SK-N-SH treated with all-trans-retinoic acid at 6 μM for 48 hours (cell line): ENCODE measurements at regions not wholly inside any gene's neighbourhood (a gene's known extent, or its start where the extent isn't known, plus 50 kb on each side); places are given as distances from the start of the nearest gene placed in this dataset.

ENCODE experiments used
- ATAC-seq: fragments of 200-7000 bp; cut with Tn5 transposase; 3 replicates; pipeline ENCODE4 v1.9.1; 2020; ENCODE audit warnings: mild to moderate bottlenecking, moderate library complexity
- ARNTL ChIP-seq: fragments of 450-650 bp; formaldehyde crosslinking; IDR thresholded peaks from 2 replicates; pipeline ENCODE4 v1.5.0; 2020; ENCODE audit warnings: low read depth, mild to moderate bottlenecking, moderate library complexity, borderline replicate concordance
- BACH2 ChIP-seq: fragments of 250-450 bp; sonication (Bioruptor Pico); IDR thresholded peaks from 2 replicates; pipeline ENCODE4 v1.9.0; 2021; ENCODE audit warnings: mild to moderate bottlenecking, borderline replicate concordance
- CSDC2 ChIP-seq: fragments of 250-450 bp; sonication (Bioruptor Pico); IDR thresholded peaks from 2 replicates; pipeline ENCODE4 v1.5.0; 2020; ENCODE audit warnings: mild to moderate bottlenecking, moderate library complexity
- ESRRG ChIP-seq: fragments of 250-450 bp; sonication (Bioruptor Pico); IDR thresholded peaks from 2 replicates; pipeline ENCODE4 v1.6.1; 2021; ENCODE audit warnings: mild to moderate bottlenecking
- GLIS3 ChIP-seq: fragments of 250-450 bp; sonication (Bioruptor Pico); IDR thresholded peaks from 2 replicates; pipeline ENCODE4 v1.5.0; 2020; ENCODE audit warnings: mild to moderate bottlenecking, moderate library complexity
- ISL1 ChIP-seq: fragments of 250-450 bp; sonication (Bioruptor Pico); IDR thresholded peaks from 2 replicates; pipeline ENCODE4 v2.1.2; 2022; ENCODE audit warnings: mild to moderate bottlenecking, moderate library complexity
- OSR1 ChIP-seq: fragments of 250-450 bp; sonication (Bioruptor Pico); IDR thresholded peaks from 2 replicates; pipeline ENCODE4 v1.8.0; 2022; ENCODE audit warnings: moderate library complexity, mild to moderate bottlenecking, inconsistent platforms
- PPARA ChIP-seq: fragments of 250-450 bp; sonication (Bioruptor Pico); IDR thresholded peaks from 2 replicates; pipeline ENCODE4 v1.5.0; 2020; ENCODE audit warnings: mild to moderate bottlenecking, borderline replicate concordance
- RARB ChIP-seq: fragments of 250-450 bp; sonication (Bioruptor Pico); IDR thresholded peaks from 2 replicates; pipeline ENCODE4 v1.8.0; 2021; ENCODE audit warnings: mild to moderate bottlenecking, moderate library complexity
- SNAI2 ChIP-seq: fragments of 250-450 bp; sonication (Bioruptor Pico); IDR thresholded peaks from 2 replicates; pipeline ENCODE4 v1.5.0; 2020; ENCODE audit warnings: mild to moderate bottlenecking, moderate library complexity
- TCF4 ChIP-seq: fragments of 250-450 bp; sonication (Bioruptor Pico); IDR thresholded peaks from 2 replicates; pipeline ENCODE4 v1.8.0; 2021; ENCODE audit warnings: mild to moderate bottlenecking, moderate library complexity, borderline replicate concordance
- TOX ChIP-seq: fragments of 250-450 bp; sonication (Bioruptor Pico); IDR thresholded peaks from 2 replicates; pipeline ENCODE4 v1.8.0; 2021; ENCODE audit warnings: mild to moderate bottlenecking, moderate library complexity, borderline replicate concordance
- ZC3H10 ChIP-seq: fragments of 250-450 bp; sonication (Bioruptor Pico); IDR thresholded peaks from 2 replicates; pipeline ENCODE4 v1.5.1; 2021; ENCODE audit warnings: mild to moderate bottlenecking, moderate library complexity
- ZFP3 ChIP-seq: fragments of 250-450 bp; sonication (Bioruptor Pico); IDR thresholded peaks from 2 replicates; pipeline ENCODE4 v1.5.0; 2020; ENCODE audit warnings: mild to moderate bottlenecking, moderate library complexity
- ZFP30 ChIP-seq: fragments of 450-650 bp; formaldehyde crosslinking; IDR thresholded peaks from 2 replicates; pipeline ENCODE4 v1.5.0; 2022; ENCODE audit warnings: mild to moderate bottlenecking, moderate library complexity
- ZNF565 ChIP-seq: fragments of 450-650 bp; formaldehyde crosslinking; conservative IDR thresholded peaks from 2 replicates; pipeline ENCODE4 v1.5.0; 2020; ENCODE audit warnings: low read depth, mild to moderate bottlenecking, moderate library complexity
- ZNF70 ChIP-seq: fragments of 450-650 bp; formaldehyde crosslinking; IDR thresholded peaks from 2 replicates; pipeline ENCODE4 v1.5.0; 2020; ENCODE audit warnings: mild to moderate bottlenecking, moderate library complexity
- TF ChIP-seq, protein P1 (sequence below): fragments of 250-450 bp; sonication (Bioruptor Pico); IDR thresholded peaks from 2 replicates; pipeline ENCODE4 v1.5.1; 2020; ENCODE audit warnings: low read depth, mild to moderate bottlenecking, moderate library complexity
- TF ChIP-seq, protein P2 (sequence below): fragments of 250-450 bp; sonication (Bioruptor Pico); IDR thresholded peaks from 2 replicates; pipeline ENCODE4 v1.8.0; 2021; ENCODE audit warnings: low read depth, mild to moderate bottlenecking, moderate library complexity, borderline replicate concordance
- TF ChIP-seq, protein P3 (sequence below): fragments of 250-450 bp; sonication (Bioruptor Pico); IDR thresholded peaks from 2 replicates; pipeline ENCODE4 v1.8.0; 2020; ENCODE audit warnings: mild to moderate bottlenecking, moderate library complexity, borderline replicate concordance
- TF ChIP-seq, protein P4 (sequence below): fragments of 250-450 bp; sonication (Bioruptor Pico); IDR thresholded peaks from 2 replicates; pipeline ENCODE4 v1.5.0; 2020; ENCODE audit warnings: mild to moderate bottlenecking, moderate library complexity
- TF ChIP-seq, protein P5 (sequence below): fragments of 250-450 bp; sonication (Bioruptor Pico); IDR thresholded peaks from 2 replicates; pipeline ENCODE4 v1.5.1; 2021; ENCODE audit warnings: mild to moderate bottlenecking, moderate library complexity

DNA sequence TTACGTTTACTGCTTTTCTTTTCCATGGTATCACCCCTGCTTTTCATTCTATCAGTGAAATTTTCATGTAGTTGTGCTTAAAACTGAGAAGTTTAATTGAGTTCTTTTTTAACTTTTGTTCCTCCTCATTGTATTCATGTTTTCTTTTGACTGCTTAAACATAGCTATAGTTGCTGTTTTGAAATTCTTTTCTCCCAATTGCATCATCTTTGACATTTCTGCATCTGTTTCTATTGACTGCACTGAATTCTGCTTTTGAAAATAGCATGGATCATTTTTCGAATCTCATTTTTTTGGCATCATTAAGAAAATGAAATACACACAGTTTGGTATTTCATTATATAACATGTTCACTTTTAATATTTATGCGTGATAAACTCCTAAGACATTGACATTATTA, 694.9 kb downstream of the MECOM start:
- TF ChIP-seq ZFP3 (CRISPR knock-in tag) (no peak), GLIS3 (CRISPR knock-in tag) (no peak), ZNF70 (no peak), RARB (CRISPR knock-in tag) (no peak), CSDC2 (CRISPR knock-in tag) (no peak)
- TF ChIP-seq, protein P1, sequence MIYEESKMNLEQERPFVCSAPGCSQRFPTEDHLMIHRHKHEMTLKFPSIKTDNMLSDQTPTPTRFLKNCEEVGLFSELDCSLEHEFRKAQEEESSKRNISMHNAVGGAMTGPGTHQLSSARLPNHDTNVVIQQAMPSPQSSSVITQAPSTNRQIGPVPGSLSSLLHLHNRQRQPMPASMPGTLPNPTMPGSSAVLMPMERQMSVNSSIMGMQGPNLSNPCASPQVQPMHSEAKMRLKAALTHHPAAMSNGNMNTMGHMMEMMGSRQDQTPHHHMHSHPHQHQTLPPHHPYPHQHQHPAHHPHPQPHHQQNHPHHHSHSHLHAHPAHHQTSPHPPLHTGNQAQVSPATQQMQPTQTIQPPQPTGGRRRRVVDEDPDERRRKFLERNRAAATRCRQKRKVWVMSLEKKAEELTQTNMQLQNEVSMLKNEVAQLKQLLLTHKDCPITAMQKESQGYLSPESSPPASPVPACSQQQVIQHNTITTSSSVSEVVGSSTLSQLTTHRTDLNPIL = no peak
- ATAC-seq = no peak

DNA sequence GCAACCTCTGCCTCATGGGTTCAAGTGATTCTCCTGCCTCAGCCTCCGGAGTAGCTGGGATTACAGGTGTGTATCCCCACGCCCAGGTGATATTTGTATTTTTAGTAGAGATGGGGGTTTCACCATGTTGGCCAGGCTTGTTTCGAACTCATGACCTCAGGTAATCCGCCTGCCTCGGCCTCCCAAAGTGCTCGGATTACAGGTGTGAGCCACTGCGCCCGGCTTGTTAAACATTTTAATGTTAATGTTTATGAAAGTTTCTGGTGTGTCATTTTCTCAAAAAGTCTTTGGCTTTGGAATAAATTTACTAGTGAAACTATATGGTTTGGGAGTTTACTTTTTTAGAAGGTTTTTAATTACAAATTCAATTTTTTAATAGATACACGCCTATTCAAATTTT, 698.8 kb downstream of the MECOM start:
- ATAC-seq = no peak
- no peak for TF ChIP-seq ESRRG (CRISPR knock-in tag)
- TF ChIP-seq ZC3H10 (CRISPR knock-in tag) = no peak
- TF ChIP-seq, protein P2, sequence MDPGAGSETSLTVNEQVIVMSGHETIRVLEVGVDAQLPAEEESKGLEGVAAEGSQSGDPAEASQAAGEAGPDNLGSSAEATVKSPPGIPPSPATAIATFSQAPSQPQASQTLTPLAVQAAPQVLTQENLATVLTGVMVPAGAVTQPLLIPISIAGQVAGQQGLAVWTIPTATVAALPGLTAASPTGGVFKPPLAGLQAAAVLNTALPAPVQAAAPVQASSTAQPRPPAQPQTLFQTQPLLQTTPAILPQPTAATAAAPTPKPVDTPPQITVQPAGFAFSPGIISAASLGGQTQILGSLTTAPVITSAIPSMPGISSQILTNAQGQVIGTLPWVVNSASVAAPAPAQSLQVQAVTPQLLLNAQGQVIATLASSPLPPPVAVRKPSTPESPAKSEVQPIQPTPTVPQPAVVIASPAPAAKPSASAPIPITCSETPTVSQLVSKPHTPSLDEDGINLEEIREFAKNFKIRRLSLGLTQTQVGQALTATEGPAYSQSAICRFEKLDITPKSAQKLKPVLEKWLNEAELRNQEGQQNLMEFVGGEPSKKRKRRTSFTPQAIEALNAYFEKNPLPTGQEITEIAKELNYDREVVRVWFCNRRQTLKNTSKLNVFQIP = no peak
- TF ChIP-seq GLIS3 (CRISPR knock-in tag) = no peak
- TF ChIP-seq ZNF70 = no peak
- TF ChIP-seq, protein P3, sequence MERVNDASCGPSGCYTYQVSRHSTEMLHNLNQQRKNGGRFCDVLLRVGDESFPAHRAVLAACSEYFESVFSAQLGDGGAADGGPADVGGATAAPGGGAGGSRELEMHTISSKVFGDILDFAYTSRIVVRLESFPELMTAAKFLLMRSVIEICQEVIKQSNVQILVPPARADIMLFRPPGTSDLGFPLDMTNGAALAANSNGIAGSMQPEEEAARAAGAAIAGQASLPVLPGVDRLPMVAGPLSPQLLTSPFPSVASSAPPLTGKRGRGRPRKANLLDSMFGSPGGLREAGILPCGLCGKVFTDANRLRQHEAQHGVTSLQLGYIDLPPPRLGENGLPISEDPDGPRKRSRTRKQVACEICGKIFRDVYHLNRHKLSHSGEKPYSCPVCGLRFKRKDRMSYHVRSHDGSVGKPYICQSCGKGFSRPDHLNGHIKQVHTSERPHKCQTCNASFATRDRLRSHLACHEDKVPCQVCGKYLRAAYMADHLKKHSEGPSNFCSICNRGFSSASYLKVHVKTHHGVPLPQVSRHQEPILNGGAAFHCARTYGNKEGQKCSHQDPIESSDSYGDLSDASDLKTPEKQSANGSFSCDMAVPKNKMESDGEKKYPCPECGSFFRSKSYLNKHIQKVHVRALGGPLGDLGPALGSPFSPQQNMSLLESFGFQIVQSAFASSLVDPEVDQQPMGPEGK = no peak
- TF ChIP-seq, protein P1 = no peak
- TF ChIP-seq ARNTL (CRISPR knock-in tag) = no peak
- no peak for TF ChIP-seq ISL1 (CRISPR knock-in tag)
- TF ChIP-seq RARB (CRISPR knock-in tag) = no peak
- no peak for TF ChIP-seq TOX (CRISPR knock-in tag)
- TF ChIP-seq ZFP3 (CRISPR knock-in tag) = no peak
- TF ChIP-seq PPARA (CRISPR knock-in tag) = no peak
- TF ChIP-seq ZNF565 (CRISPR knock-in tag) = no peak
- TF ChIP-seq TCF4 = no peak
- TF ChIP-seq SNAI2 (CRISPR knock-in tag) = no peak

DNA sequence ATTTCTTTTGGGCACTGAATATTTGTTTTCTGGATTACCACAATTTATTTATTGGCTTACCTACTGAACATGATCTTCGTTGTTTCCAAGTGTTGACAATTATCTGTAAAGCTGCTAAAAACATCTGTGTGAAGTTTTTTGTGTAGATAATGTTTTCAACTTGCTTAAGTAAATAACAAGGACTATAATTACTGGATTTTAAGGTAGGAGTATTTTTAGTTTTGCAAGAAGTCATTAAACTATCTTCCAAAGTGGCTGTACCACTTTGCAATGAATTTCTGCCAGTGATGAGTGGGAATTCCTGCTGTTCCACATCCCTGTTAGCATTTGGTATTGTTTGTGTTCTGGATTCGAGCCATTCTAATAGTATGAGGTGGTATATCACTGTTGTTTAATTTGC, 702.2 kb downstream of the MECOM start:
- ATAC-seq = no peak
- TF ChIP-seq, protein P1 = no peak
- no peak for TF ChIP-seq ZFP30 (CRISPR knock-in tag)
- TF ChIP-seq, protein P4, sequence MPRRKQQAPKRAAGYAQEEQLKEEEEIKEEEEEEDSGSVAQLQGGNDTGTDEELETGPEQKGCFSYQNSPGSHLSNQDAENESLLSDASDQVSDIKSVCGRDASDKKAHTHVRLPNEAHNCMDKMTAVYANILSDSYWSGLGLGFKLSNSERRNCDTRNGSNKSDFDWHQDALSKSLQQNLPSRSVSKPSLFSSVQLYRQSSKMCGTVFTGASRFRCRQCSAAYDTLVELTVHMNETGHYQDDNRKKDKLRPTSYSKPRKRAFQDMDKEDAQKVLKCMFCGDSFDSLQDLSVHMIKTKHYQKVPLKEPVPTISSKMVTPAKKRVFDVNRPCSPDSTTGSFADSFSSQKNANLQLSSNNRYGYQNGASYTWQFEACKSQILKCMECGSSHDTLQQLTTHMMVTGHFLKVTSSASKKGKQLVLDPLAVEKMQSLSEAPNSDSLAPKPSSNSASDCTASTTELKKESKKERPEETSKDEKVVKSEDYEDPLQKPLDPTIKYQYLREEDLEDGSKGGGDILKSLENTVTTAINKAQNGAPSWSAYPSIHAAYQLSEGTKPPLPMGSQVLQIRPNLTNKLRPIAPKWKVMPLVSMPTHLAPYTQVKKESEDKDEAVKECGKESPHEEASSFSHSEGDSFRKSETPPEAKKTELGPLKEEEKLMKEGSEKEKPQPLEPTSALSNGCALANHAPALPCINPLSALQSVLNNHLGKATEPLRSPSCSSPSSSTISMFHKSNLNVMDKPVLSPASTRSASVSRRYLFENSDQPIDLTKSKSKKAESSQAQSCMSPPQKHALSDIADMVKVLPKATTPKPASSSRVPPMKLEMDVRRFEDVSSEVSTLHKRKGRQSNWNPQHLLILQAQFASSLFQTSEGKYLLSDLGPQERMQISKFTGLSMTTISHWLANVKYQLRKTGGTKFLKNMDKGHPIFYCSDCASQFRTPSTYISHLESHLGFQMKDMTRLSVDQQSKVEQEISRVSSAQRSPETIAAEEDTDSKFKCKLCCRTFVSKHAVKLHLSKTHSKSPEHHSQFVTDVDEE (CRISPR knock-in tag) = no peak
- TF ChIP-seq ESRRG (CRISPR knock-in tag) = no peak
- TF ChIP-seq ZNF565 (CRISPR knock-in tag) = no peak
- no peak for TF ChIP-seq OSR1 (CRISPR knock-in tag)
- TF ChIP-seq, protein P5, sequence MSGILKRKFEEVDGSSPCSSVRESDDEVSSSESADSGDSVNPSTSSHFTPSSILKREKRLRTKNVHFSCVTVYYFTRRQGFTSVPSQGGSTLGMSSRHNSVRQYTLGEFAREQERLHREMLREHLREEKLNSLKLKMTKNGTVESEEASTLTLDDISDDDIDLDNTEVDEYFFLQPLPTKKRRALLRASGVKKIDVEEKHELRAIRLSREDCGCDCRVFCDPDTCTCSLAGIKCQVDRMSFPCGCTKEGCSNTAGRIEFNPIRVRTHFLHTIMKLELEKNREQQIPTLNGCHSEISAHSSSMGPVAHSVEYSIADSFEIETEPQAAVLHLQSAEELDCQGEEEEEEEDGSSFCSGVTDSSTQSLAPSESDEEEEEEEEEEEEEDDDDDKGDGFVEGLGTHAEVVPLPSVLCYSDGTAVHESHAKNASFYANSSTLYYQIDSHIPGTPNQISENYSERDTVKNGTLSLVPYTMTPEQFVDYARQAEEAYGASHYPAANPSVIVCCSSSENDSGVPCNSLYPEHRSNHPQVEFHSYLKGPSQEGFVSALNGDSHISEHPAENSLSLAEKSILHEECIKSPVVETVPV (CRISPR knock-in tag) = no peak
- no peak for TF ChIP-seq ZFP3 (CRISPR knock-in tag)
- TF ChIP-seq RARB (CRISPR knock-in tag) = no peak
- no peak for TF ChIP-seq ARNTL (CRISPR knock-in tag)
- TF ChIP-seq, protein P2 = no peak
- TF ChIP-seq CSDC2 (CRISPR knock-in tag) = no peak
- no peak for TF ChIP-seq BACH2
- no peak for TF ChIP-seq ZNF70
- TF ChIP-seq TCF4 = no peak
- no peak for TF ChIP-seq PPARA (CRISPR knock-in tag)
- TF ChIP-seq, protein P3 = no peak
